ENCODE measurements at regions not wholly inside any gene's neighbourhood (a gene's known extent, or its start where the extent isn't known, plus 50 kb on each side); places are given as distances from the start of the nearest gene placed in this dataset.
"Not testable (repeated sequence)": the region's sequence is repeated elsewhere in the genome, so short reads cannot be mapped to it uniquely, and the experiment has no call there.

DNA sequence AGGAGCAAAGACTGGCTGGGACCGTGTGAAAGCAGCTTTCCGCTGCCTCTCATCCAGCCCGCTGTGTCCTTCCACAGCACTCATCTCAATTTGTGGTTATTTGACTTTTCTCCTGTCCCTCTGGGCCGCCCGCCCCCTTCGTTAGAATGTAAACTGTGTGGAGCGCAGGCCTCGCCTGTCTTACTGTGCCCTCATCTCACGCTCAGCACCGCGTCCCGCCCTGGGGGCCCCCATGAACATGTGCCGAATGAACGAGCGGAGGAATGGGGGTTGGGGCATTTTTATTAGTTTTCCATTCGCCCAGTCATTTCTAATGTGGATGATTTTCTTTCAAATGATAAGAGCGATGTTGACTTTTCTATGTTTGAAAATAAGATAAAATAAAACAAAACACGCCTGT, 159.1 kb upstream of the ZNF469 start:
- TF ChIP-seq EZH2 (IDR thresholded peaks at IDR 0.05; ENCODE audit: borderline replicate concordance, insufficient read depth, low read depth, low read length, poor library complexity, severe bottlenecking), result not testable (repeated sequence)
- TF ChIP-seq, protein P1, sequence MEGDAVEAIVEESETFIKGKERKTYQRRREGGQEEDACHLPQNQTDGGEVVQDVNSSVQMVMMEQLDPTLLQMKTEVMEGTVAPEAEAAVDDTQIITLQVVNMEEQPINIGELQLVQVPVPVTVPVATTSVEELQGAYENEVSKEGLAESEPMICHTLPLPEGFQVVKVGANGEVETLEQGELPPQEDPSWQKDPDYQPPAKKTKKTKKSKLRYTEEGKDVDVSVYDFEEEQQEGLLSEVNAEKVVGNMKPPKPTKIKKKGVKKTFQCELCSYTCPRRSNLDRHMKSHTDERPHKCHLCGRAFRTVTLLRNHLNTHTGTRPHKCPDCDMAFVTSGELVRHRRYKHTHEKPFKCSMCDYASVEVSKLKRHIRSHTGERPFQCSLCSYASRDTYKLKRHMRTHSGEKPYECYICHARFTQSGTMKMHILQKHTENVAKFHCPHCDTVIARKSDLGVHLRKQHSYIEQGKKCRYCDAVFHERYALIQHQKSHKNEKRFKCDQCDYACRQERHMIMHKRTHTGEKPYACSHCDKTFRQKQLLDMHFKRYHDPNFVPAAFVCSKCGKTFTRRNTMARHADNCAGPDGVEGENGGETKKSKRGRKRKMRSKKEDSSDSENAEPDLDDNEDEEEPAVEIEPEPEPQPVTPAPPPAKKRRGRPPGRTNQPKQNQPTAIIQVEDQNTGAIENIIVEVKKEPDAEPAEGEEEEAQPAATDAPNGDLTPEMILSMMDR (IDR thresholded peaks at IDR 0.05), result not testable (repeated sequence)
